IPS-18a (cell line): ENCODE measurements at regions not wholly inside any gene's neighbourhood (a gene's known extent, or its start where the extent isn't known, plus 50 kb on each side); places are given as distances from the start of the nearest gene placed in this dataset.
"Not testable (repeated sequence)": the region's sequence is repeated elsewhere in the genome, so short reads cannot be mapped to it uniquely, and the experiment has no call there.

Experiments
- H3K27ac ChIP-seq: one replicate; pipeline ENCODE4 v1.5.1; 2013; ENCODE audit warnings: low read length
- H3K27me3 ChIP-seq: one replicate; pipeline ENCODE4 v1.6.1; 2013; ENCODE audit warnings: mild to moderate bottlenecking, low read length; ENCODE audit not compliant: control insufficient read depth, insufficient read depth
- H3K36me3 ChIP-seq: one replicate; pipeline ENCODE4 v1.6.1; 2013; ENCODE audit warnings: low read depth, low read length; ENCODE audit not compliant: control insufficient read depth
- H3K4me1 ChIP-seq: one replicate; pipeline ENCODE4 v1.6.1; 2013; ENCODE audit warnings: low read depth, low read length; ENCODE audit not compliant: control insufficient read depth
- H3K4me3 ChIP-seq: one replicate; pipeline ENCODE4 v1.5.1; 2013; ENCODE audit warnings: low read length
- H3K9ac ChIP-seq: one replicate; pipeline ENCODE4 v1.6.1; 2013; ENCODE audit warnings: mild to moderate bottlenecking, low read length, moderate library complexity
- H3K9me3 ChIP-seq: one replicate; pipeline ENCODE4 v1.6.1; 2013; ENCODE audit warnings: low read depth, low read length; ENCODE audit not compliant: control insufficient read depth

DNA sequence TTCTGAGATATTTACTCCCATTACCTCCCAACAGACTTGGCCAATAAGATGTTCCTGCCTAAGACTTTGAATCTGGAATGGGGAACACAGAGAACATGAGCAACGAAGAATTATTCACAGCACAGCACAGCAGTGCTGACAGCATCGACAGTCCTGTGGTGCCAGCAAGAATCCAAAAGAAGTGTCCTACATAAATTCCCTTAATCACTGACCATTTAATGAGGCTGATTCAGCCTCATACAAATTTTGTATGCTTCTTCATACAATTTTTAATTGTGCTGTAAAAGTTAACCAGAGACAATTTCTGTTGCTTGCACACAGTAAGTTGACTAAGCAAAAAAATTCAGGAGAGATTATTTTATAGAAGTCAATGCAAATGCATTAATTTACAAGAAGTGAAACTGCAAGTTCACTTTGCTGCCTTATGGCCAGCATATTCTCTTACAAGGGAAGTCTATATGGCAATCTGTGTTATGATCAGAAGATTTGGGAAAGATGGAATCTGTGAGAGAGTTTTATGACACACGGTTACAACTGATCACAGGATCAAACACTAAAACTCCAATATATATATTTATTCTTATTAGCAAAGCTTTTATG is 855.9 kb downstream of the LTN1 start:
- Histone ChIP-seq H3K36me3 (no peaks in the 10 kb centered on the region), H3K4me1 (no peaks in the 10 kb centered on the region)

DNA sequence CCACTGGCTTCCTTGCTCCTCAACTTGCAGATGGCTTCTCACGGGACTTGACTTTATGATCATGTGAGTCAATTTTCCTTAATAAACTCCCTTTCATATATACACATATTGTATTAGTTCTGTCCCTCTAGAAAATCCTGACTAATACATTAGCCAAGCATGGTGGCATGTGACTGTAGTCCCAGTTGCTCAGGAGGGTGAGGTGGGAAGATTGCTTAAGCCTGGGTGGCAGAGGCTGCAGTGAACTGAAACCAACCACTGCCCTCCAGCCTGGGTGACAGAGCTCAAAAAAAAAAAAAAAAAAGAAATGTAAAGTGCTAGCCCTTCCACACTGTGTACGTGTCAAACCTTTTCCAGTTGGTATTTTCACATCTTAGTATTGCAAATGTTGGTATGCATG is 857.0 kb downstream of the LTN1 start:
- Histone ChIP-seq H3K9ac (no peak overlapping the region), H3K36me3 (no peaks in the 10 kb centered on the region), H3K27me3 (no peaks in the 10 kb centered on the region), H3K9me3 (peaks cover 11% of the 10 kb centered on the region), H3K4me3 (no peak overlapping the region), H3K4me1 (no peaks in the 10 kb centered on the region), H3K27ac (no peak overlapping the region)

More for the DNA sequence above, 855.9 kb downstream of the LTN1 start:
- Histone ChIP-seq H3K27ac (no peak overlapping the region), H3K9me3 (peaks cover 4% of the 10 kb centered on the region), H3K27me3 (no peaks in the 10 kb centered on the region), H3K4me3 (no peak overlapping the region), H3K9ac (no peak overlapping the region)

DNA sequence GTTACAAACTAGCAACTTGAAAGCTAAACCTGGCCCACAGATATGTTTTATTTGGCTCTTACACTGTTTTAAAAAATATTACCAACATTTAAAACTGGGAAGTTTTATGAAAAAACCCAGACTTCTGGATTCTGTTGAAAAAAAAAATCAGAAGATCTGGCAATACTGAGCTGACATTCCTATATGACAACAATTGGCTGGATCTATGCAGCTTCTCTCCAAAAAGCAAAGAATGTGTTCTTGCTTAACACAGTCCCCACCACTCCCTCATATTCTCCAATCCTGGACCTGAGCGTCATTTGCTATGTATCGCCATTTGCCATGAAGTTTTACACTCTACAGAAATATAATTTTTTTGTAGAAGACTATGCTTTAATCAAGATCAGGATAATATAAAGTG is 859.6 kb downstream of the LTN1 start:
- H3K36me3 ChIP-seq = no peaks in the 10 kb centered on the region
- H3K9me3 ChIP-seq = peaks cover 12% of the 10 kb centered on the region

GRCh38 chr21:28132713-28133112 is 860.0 kb downstream of the LTN1 start:
- Histone ChIP-seq H3K9ac (no peak overlapping the region), H3K9me3 (peaks cover 12% of the 10 kb centered on the region), H3K36me3 (no peaks in the 10 kb centered on the region), H3K4me3 (no peak overlapping the region), H3K4me1 (no peaks in the 10 kb centered on the region), H3K27me3 (no peaks in the 10 kb centered on the region), H3K27ac (no peak overlapping the region)

More for the DNA sequence above, 859.6 kb downstream of the LTN1 start:
- Histone ChIP-seq H3K4me3 (no peak overlapping the region), H3K27ac (no peak overlapping the region), H3K27me3 (no peaks in the 10 kb centered on the region), H3K4me1 (no peaks in the 10 kb centered on the region), H3K9ac (no peak overlapping the region)

DNA sequence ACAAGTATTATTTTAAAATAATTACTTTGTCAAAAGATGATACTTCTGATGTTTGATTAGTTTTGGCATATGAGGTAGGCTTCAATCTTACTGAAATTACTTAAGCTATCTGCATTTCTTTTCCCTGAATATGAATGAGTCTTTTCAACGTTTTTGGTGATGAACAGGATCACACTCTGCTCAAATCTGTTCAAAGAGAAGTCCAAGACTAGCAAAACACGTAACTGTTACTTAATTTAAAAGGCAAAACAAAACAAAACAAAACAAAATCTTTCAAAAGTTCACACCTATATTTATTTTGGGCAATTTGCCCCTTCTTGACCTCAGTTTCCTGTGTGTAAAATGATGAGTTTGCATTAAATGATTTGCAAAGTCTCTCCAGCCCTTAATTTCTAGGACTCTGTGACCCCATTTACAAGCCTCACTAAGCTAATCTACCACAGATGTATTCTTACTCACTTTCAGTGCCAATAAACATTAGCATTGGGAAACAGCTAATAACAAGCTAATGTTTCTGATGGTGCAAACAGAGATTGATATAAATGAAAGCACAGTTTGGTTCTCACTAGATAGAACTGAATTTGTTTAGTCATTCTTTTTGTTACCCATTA is 865.4 kb downstream of the LTN1 start:
- H3K9ac ChIP-seq = no peak overlapping the region

DNA sequence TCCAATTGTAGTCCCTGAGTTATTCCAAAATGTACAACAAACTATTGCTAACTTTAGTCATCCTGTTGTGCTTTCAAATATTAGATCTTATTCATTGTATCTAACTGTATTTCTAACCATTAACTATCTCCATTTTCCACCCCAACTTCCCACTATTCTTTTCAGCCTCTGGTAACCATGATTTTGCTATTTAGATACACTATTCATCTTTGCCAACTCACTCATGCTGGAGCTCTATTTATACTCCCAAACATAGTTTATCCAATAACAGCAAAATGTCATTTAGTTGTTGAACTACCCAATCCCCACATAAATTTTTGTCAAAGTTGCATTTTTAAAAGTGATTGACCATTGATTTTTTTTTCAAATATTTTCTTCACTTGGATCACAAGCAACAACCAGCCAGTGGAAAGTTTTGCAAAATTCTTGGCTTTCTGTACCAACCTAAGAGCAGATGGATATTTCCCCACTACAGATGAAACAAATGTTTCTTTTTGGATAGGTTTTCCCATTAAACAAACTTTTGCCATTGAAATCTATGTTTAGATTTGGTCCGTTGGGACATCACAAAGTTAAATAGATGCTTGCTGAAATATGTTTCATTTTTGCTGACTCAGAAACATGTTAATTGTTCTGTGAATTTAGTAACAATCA is 866.0 kb downstream of the LTN1 start:
- no peaks in the 10 kb centered on the region for H3K27me3 ChIP-seq
- no peaks in the 10 kb centered on the region for H3K4me1 ChIP-seq
- H3K9ac ChIP-seq = no peak overlapping the region
- H3K9me3 ChIP-seq = peaks cover 8% of the 10 kb centered on the region
- H3K27ac ChIP-seq = no peak overlapping the region
- H3K36me3 ChIP-seq = no peaks in the 10 kb centered on the region
- H3K4me3 ChIP-seq = no peak overlapping the region

More for the DNA sequence above, 865.4 kb downstream of the LTN1 start:
- Histone ChIP-seq H3K27ac (no peak overlapping the region), H3K4me1 (no peaks in the 10 kb centered on the region), H3K27me3 (no peaks in the 10 kb centered on the region), H3K4me3 (no peak overlapping the region), H3K36me3 (no peaks in the 10 kb centered on the region), H3K9me3 (peaks cover 8% of the 10 kb centered on the region)

DNA sequence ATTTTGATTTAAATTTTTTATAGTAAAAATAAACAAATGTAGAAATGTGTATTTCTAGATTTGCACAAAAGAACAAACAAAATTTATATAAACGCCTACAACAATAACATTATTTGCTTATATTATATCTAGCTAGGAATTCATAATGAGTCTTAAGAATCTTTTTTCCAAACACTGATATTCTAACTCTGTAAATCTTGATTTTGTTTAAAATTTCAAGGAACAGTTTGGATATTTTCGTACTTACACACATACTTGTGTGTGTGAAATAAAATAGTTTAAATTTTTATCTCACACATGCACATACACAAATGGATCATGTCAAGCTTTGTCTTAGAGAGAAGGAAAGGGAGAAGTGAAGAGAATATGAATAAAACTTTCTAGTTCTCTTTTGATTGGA is 868.1 kb downstream of the LTN1 start:
- Histone ChIP-seq H3K9ac (no peak overlapping the region), H3K9me3 (no peaks in the 10 kb centered on the region), H3K27ac (no peak overlapping the region), H3K4me1 (no peaks in the 10 kb centered on the region), H3K4me3 (no peak overlapping the region), H3K27me3 (no peaks in the 10 kb centered on the region), H3K36me3 (no peaks in the 10 kb centered on the region)

GRCh38 chr21:28118570-28118969 is 874.1 kb downstream of the LTN1 start:
- Histone ChIP-seq H3K9me3 (no peaks in the 10 kb centered on the region), H3K27me3 (no peaks in the 10 kb centered on the region), H3K4me1 (no peaks in the 10 kb centered on the region), H3K4me3 (no peak overlapping the region), H3K9ac (no peak overlapping the region), H3K27ac (no peak overlapping the region), H3K36me3 (no peaks in the 10 kb centered on the region)

DNA sequence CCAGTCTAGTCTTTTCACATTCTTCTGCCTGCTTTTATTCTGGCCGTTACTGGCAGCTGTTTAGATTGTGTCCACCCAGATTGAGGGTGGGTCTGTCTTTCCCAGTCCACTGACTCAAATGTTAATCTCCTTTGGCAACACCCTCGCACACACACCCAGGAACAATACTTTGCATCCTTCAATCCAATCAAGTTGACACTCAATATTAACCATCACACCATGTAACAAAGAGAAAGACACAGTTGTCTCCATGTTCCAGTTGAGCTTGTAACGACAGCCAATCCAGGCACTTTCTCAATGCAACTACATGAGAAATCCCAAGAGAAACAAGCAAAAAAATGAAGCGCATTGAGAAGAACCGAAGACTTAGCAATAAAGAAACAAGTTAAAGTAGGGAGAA is 877.7 kb downstream of the LTN1 start:
- not testable (repeated sequence) for H3K27ac ChIP-seq, H3K36me3 ChIP-seq, H3K27me3 ChIP-seq, H3K4me3 ChIP-seq, H3K9ac ChIP-seq, H3K4me1 ChIP-seq, H3K9me3 ChIP-seq

- Histone ChIP-seq H3K4me1 (no peaks in the 10 kb centered on the region), H3K27me3 (no peaks in the 10 kb centered on the region), H3K4me3 (no peak overlapping the region)
Measured at GRCh38 chr21:28113718-28114117, 879.0 kb downstream of the LTN1 start.

GRCh38 chr21:28112511-28112910 is 880.2 kb downstream of the LTN1 start:
- H3K4me1 ChIP-seq = no peaks in the 10 kb centered on the region
- no peak overlapping the region for H3K4me3 ChIP-seq
- no peaks in the 10 kb centered on the region for H3K9me3 ChIP-seq
- H3K36me3 ChIP-seq = no peaks in the 10 kb centered on the region
- no peak overlapping the region for H3K9ac ChIP-seq
- H3K27ac ChIP-seq = no peak overlapping the region
- H3K27me3 ChIP-seq = no peaks in the 10 kb centered on the region

More at GRCh38 chr21:28113718-28114117, 879.0 kb downstream of the LTN1 start:
- Histone ChIP-seq H3K27ac (no peak overlapping the region), H3K9ac (no peak overlapping the region), H3K9me3 (no peaks in the 10 kb centered on the region), H3K36me3 (no peaks in the 10 kb centered on the region)

GRCh38 chr21:28111151-28111619 is 881.5 kb downstream of the LTN1 start:
- H3K27ac ChIP-seq = no peak overlapping the region
- H3K4me1 ChIP-seq = no peaks in the 10 kb centered on the region
- no peaks in the 10 kb centered on the region for H3K9me3 ChIP-seq
- H3K9ac ChIP-seq = no peak overlapping the region
- no peaks in the 10 kb centered on the region for H3K27me3 ChIP-seq
- H3K36me3 ChIP-seq = no peaks in the 10 kb centered on the region
- no peak overlapping the region for H3K4me3 ChIP-seq
